Renal cortical epithelial cell (primary cell): ENCODE measurements at regions not wholly inside any gene's neighbourhood (a gene's known extent, or its start where the extent isn't known, plus 50 kb on each side); places are given as distances from the start of the nearest gene placed in this dataset.
"Not testable (repeated sequence)": the region's sequence is repeated elsewhere in the genome, so short reads cannot be mapped to it uniquely, and the experiment has no call there.

Experiments
- DNase-seq: peaks from one replicate; pipeline ENCODE4 v3.0.0-alpha.2; 2011; ENCODE audit warnings: low read depth

- DNase-seq = no peak
These were observed 1551.5 kb upstream of the SEL1L start for GRCh38 chr14:83085136-83085535.

- DNase-seq = no peak
These were observed 1552.1 kb upstream of the SEL1L start for GRCh38 chr14:83085725-83086124.

- DNase-seq = not testable (repeated sequence)
These were observed 1558.6 kb upstream of the SEL1L start for GRCh38 chr14:83091991-83092956.

- DNase-seq = no peak
These were observed 1562.4 kb upstream of the SEL1L start for GRCh38 chr14:83096092-83096491.

GRCh38 chr14:83101846-83102245 lies 1568.2 kb upstream of the SEL1L start:
- DNase-seq = no peak

GRCh38 chr14:83118029-83118428 lies 1584.4 kb upstream of the SEL1L start:
- no peak for DNase-seq

GRCh38 chr14:83120187-83120586 lies 1586.5 kb upstream of the SEL1L start:
- no peak for DNase-seq

- DNase-seq = no peak
These were observed 1592.4 kb upstream of the SEL1L start for GRCh38 chr14:83126076-83126475.

GRCh38 chr14:83128783-83129182 lies 1595.1 kb upstream of the SEL1L start:
- no peak for DNase-seq

- DNase-seq = no peak
These were observed 1595.8 kb upstream of the SEL1L start for GRCh38 chr14:83129496-83129895.

- DNase-seq = peak; percentile 55
These were observed 1600.5 kb upstream of the SEL1L start for GRCh38 chr14:83133981-83134645.

GRCh38 chr14:83140756-83141155 lies 1607.1 kb upstream of the SEL1L start:
- DNase-seq = no peak

GRCh38 chr14:83147006-83147405 lies 1613.4 kb upstream of the SEL1L start:
- DNase-seq = no peak

- DNase-seq = no peak
These were observed 1617.9 kb upstream of the SEL1L start for GRCh38 chr14:83151571-83151970.

- no peak for DNase-seq
These were observed 1619.4 kb upstream of the SEL1L start for GRCh38 chr14:83153081-83153480.

GRCh38 chr14:83162361-83162929 lies 1628.8 kb upstream of the SEL1L start:
- DNase-seq = no peak

GRCh38 chr14:83163016-83163415 lies 1629.4 kb upstream of the SEL1L start:
- peak; percentile 21 for DNase-seq

GRCh38 chr14:83164016-83164415 lies 1630.4 kb upstream of the SEL1L start:
- DNase-seq = peak; percentile 74

- DNase-seq = peak; percentile 25
These were observed 1630.9 kb upstream of the SEL1L start for GRCh38 chr14:83164591-83164990.

- no peak for DNase-seq
These were observed 1636.5 kb upstream of the SEL1L start for GRCh38 chr14:83170165-83170564.

- no peak for DNase-seq
These were observed 1638.1 kb upstream of the SEL1L start for GRCh38 chr14:83171761-83172160.

GRCh38 chr14:83172363-83172762 lies 1638.7 kb upstream of the SEL1L start:
- DNase-seq = no peak

GRCh38 chr14:83173687-83174086 lies 1640.0 kb upstream of the SEL1L start:
- no peak for DNase-seq
